ENCODE measurements at regions not wholly inside any gene's neighbourhood (a gene's known extent, or its start where the extent isn't known, plus 50 kb on each side); places are given as distances from the start of the nearest gene placed in this dataset.

DNA sequence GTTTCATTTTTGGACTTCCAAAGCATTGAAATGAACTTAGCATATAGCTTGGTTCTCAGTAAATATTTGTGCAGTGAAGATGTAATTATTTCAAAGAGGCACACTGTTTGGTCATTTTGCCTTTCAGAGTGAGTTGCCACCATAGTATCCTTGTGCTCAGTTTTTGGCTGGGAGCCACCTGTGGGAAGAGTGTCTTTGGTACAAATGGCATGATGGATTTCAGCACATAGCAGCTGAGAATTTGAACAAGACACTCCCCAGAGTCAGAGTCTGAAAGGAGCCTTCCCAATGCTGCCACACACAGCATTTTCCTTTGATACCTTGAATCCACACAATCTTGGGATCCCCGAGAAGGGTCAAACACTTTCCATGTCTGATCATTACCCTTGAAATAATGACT is 897.2 kb upstream of the ARPP21 start:
- no TSS peak for BruUV-seq (replicated peaks)

DNA sequence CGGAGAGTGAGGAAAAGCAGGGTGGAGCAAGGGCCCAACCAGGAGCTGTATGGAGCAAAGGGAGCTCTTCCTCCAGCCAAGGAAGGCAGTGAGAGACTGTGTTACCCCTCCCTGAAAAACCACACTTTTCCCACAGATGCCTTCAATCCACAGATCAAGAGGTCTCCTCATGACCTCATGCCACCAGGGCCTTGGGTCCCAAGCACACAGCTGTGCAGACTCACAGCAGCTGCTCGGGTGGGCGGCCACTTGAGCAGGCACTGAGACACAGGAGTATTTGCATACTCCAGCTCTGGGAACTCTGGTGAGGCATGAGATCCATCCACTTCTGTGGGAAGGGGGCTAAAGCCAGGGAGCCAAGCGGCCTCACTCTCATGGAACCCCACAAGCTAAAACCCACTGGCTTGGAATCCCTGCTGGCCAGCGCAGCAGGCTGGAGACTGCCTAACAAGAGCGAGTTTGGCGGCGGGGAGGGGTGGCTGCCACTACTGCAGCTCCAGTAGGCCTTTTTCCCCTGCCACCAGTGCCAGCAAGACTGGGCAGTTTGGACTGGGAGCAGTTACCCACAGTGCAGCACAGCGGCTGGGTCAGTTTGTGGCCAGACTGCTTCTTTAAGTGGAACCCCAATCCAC is 880.6 kb upstream of the ARPP21 start:
- no peaks in the 10 kb centered on the region for H3K4me1 ChIP-seq (replicated peaks; ENCODE audit: insufficient read depth)
- no peaks in the 10 kb centered on the region for H3K27me3 ChIP-seq (ENCODE audit: insufficient read depth, low read depth)
- no peaks in the 10 kb centered on the region for H3F3A ChIP-seq (ENCODE audit: insufficient read depth, low read depth)
- BruUV-seq (replicated peaks) = no TSS peak
- intact Hi-C loops (cut with micrococcal nuclease; ENCODE audit: unreplicated experiment) = no loop called here
- CTCF ChIA-PET = no interaction called here
- H3K36me3 ChIP-seq (ENCODE audit: low read depth) = no peaks in the 10 kb centered on the region
- no peak overlapping the region for H3K4me2 ChIP-seq
- H4K20me1 ChIP-seq (ENCODE audit: insufficient read depth) = no peaks in the 10 kb centered on the region
- POLR2A ChIA-PET (ENCODE audit: unreplicated experiment) = no interaction called here
- H3K9me3 ChIP-seq (ENCODE audit: insufficient read depth, low read depth) = no peaks in the 10 kb centered on the region
- H3K27ac ChIP-seq = no peak overlapping the region
- H3K79me2 ChIP-seq (ENCODE audit: low read depth) = no peaks in the 10 kb centered on the region
- H2AFZ ChIP-seq = no peak overlapping the region
- H3K9me2 ChIP-seq (ENCODE audit: insufficient read depth) = no peaks in the 10 kb centered on the region
- no peak overlapping the region for H3K4me3 ChIP-seq
- TF ChIP-seq EZH2 (IDR thresholded peaks at IDR 0.05; ENCODE audit: low read depth) (no peak), CTCF (conservative IDR thresholded peaks at IDR 0.05) (no peak)
- DNase-seq = no peak

More for the DNA sequence above, 897.2 kb upstream of the ARPP21 start:
- H4K20me1 ChIP-seq (ENCODE audit: insufficient read depth) = no peaks in the 10 kb centered on the region
- intact Hi-C loops (cut with micrococcal nuclease; ENCODE audit: unreplicated experiment) = no loop called here
- ChIA-PET POLR2A (ENCODE audit: unreplicated experiment) (interaction anchor here (0.6 kb wide), 1 partner anchor 263 kb away, joined by 4 read pairs; no protein-coding TSS in a partner anchor), CTCF (no interaction called here)
- no peak for DNase-seq
- H3K79me2 ChIP-seq (ENCODE audit: low read depth) = no peaks in the 10 kb centered on the region
- H3K4me3 ChIP-seq = no peak overlapping the region
- no peaks in the 10 kb centered on the region for H3K9me3 ChIP-seq (ENCODE audit: insufficient read depth, low read depth)
- no peak overlapping the region for H3K27ac ChIP-seq
- TF ChIP-seq EZH2 (IDR thresholded peaks at IDR 0.05; ENCODE audit: low read depth) (no peak), CTCF (conservative IDR thresholded peaks at IDR 0.05) (no peak)
- no peaks in the 10 kb centered on the region for H3K4me1 ChIP-seq (replicated peaks; ENCODE audit: insufficient read depth)
- no peaks in the 10 kb centered on the region for H3K9me2 ChIP-seq (ENCODE audit: insufficient read depth)
- no peak overlapping the region for H3K4me2 ChIP-seq
- no peaks in the 10 kb centered on the region for H3F3A ChIP-seq (ENCODE audit: insufficient read depth, low read depth)
- H3K27me3 ChIP-seq (ENCODE audit: insufficient read depth, low read depth) = no peaks in the 10 kb centered on the region
- H2AFZ ChIP-seq = no peak overlapping the region
- no peaks in the 10 kb centered on the region for H3K36me3 ChIP-seq (ENCODE audit: low read depth)

GRCh38 chr3:34777386-34777785 is 861.9 kb upstream of the ARPP21 start:
- TF ChIP-seq CTCF (conservative IDR thresholded peaks at IDR 0.05) (no peak), EZH2 (IDR thresholded peaks at IDR 0.05; ENCODE audit: low read depth) (no peak)
- POLR2A ChIA-PET (ENCODE audit: unreplicated experiment) = no interaction called here
- no TSS peak for BruUV-seq (replicated peaks)
- intact Hi-C loops (cut with micrococcal nuclease; ENCODE audit: unreplicated experiment) = no loop called here
- CTCF ChIA-PET = no interaction called here
- Histone ChIP-seq H3F3A (ENCODE audit: insufficient read depth, low read depth) (no peaks in the 10 kb centered on the region), H3K27ac (no peak overlapping the region), H3K4me2 (no peak overlapping the region), H3K9me3 (ENCODE audit: insufficient read depth, low read depth) (no peaks in the 10 kb centered on the region), H3K9me2 (ENCODE audit: insufficient read depth) (no peaks in the 10 kb centered on the region), H2AFZ (no peak overlapping the region), H3K36me3 (ENCODE audit: low read depth) (no peaks in the 10 kb centered on the region), H3K4me3 (no peak overlapping the region), H4K20me1 (ENCODE audit: insufficient read depth) (no peaks in the 10 kb centered on the region), H3K79me2 (ENCODE audit: low read depth) (no peaks in the 10 kb centered on the region), H3K27me3 (ENCODE audit: insufficient read depth, low read depth) (no peaks in the 10 kb centered on the region), H3K4me1 (replicated peaks; ENCODE audit: insufficient read depth) (no peaks in the 10 kb centered on the region)
- DNase-seq = no peak
